ENCODE measurements at regions not wholly inside any gene's neighbourhood (a gene's known extent, or its start where the extent isn't known, plus 50 kb on each side); places are given as distances from the start of the nearest gene placed in this dataset.
"Not testable (repeated sequence)": the region's sequence is repeated elsewhere in the genome, so short reads cannot be mapped to it uniquely, and the experiment has no call there.

GRCh38 chr1:68675336-68675735 lies 178.5 kb upstream of the DEPDC1 start:
- DNase-seq, result no peak

GRCh38 chr1:68677684-68678351 lies 180.9 kb upstream of the DEPDC1 start:
- DNase-seq, result no peak

GRCh38 chr1:68696221-68696620 lies 199.3 kb upstream of the DEPDC1 start:
- no peak for DNase-seq

- no peak for DNase-seq
Measured at GRCh38 chr1:68703921-68704354, 207.1 kb upstream of the DEPDC1 start.

GRCh38 chr1:68704800-68705443 lies 208.0 kb upstream of the DEPDC1 start:
- no peak for DNase-seq

GRCh38 chr1:68705466-68705865 lies 208.6 kb upstream of the DEPDC1 start:
- no peak for DNase-seq

GRCh38 chr1:68706639-68707317 lies 209.9 kb upstream of the DEPDC1 start:
- DNase-seq, result no peak

- no peak for DNase-seq
Measured at GRCh38 chr1:68717330-68717729, 220.4 kb upstream of the DEPDC1 start.

GRCh38 chr1:68720476-68720875 lies 223.6 kb upstream of the DEPDC1 start:
- DNase-seq, result no peak

- no peak for DNase-seq
Measured at GRCh38 chr1:68723791-68724190, 226.9 kb upstream of the DEPDC1 start.

- no peak for DNase-seq
Measured at GRCh38 chr1:68725001-68725752, 228.3 kb upstream of the DEPDC1 start.

GRCh38 chr1:68739486-68739885 lies 242.6 kb upstream of the DEPDC1 start:
- DNase-seq, result not testable (repeated sequence)

GRCh38 chr1:68745011-68745410 lies 248.1 kb upstream of the DEPDC1 start:
- no peak for DNase-seq

GRCh38 chr1:68745451-68745850 lies 248.6 kb upstream of the DEPDC1 start:
- DNase-seq, result no peak

GRCh38 chr1:68746378-68746777 lies 249.5 kb upstream of the DEPDC1 start:
- no peak for DNase-seq

GRCh38 chr1:68751723-68752122 lies 254.8 kb upstream of the DEPDC1 start:
- DNase-seq, result no peak

GRCh38 chr1:68758666-68759209 lies 261.9 kb upstream of the DEPDC1 start:
- no peak for DNase-seq

GRCh38 chr1:68767941-68768340 lies 271.1 kb upstream of the DEPDC1 start:
- no peak for DNase-seq

GRCh38 chr1:68770817-68771216 lies 273.9 kb upstream of the DEPDC1 start:
- DNase-seq, result no peak

- DNase-seq, result no peak
Measured at GRCh38 chr1:68777851-68778250, 281.0 kb upstream of the DEPDC1 start.

GRCh38 chr1:68779841-68780240 lies 283.0 kb upstream of the DEPDC1 start:
- not testable (repeated sequence) for DNase-seq

GRCh38 chr1:68780919-68781318 lies 284.0 kb upstream of the DEPDC1 start:
- no peak for DNase-seq

GRCh38 chr1:68782890-68783289 lies 286.0 kb upstream of the DEPDC1 start:
- DNase-seq, result no peak
